Lower leg skin (tissue), 3 donors: ENCODE measurements at regions not wholly inside any gene's neighbourhood (a gene's known extent, or its start where the extent isn't known, plus 50 kb on each side); places are given as distances from the start of the nearest gene placed in this dataset.

Experiments
- CTCF ChIP-seq, 3 donors: fragments of 450-650 bp; IDR thresholded peaks; one replicate each; pipeline ENCODE4 v1.5.1; 2016; ENCODE audit warnings: antibody characterized with exemption in 3 of 3, mild to moderate bottlenecking in 3 of 3, moderate library complexity in 2 of 3
- POLR2A ChIP-seq, 2 donors: fragments of 450-650 bp; IDR thresholded peaks; one replicate each; pipeline ENCODE4 v1.6.1; 2016 to 2017; ENCODE audit warnings: antibody characterized with exemption in 2 of 2, mild to moderate bottlenecking in 1 of 2, moderate library complexity in 1 of 2

GRCh38 chr16:73616166-73616753 lies 568.3 kb upstream of the ZFHX3 start:
- TF ChIP-seq CTCF (IDR thresholded peaks at IDR 0.05) = no peak
- no peak for TF ChIP-seq POLR2A (IDR thresholded peaks at IDR 0.05)
